Activated effector memory CD4-positive, alpha-beta T cell treated with Interleukin-2 at 50 U/mL for 16 hours (primary cell): ENCODE measurements at regions not wholly inside any gene's neighbourhood (a gene's known extent, or its start where the extent isn't known, plus 50 kb on each side); places are given as distances from the start of the nearest gene placed in this dataset.

ENCODE experiments used
- DNase-seq: peaks from one replicate; pipeline ENCODE4 v3.0.0-alpha.2; 2020

DNA sequence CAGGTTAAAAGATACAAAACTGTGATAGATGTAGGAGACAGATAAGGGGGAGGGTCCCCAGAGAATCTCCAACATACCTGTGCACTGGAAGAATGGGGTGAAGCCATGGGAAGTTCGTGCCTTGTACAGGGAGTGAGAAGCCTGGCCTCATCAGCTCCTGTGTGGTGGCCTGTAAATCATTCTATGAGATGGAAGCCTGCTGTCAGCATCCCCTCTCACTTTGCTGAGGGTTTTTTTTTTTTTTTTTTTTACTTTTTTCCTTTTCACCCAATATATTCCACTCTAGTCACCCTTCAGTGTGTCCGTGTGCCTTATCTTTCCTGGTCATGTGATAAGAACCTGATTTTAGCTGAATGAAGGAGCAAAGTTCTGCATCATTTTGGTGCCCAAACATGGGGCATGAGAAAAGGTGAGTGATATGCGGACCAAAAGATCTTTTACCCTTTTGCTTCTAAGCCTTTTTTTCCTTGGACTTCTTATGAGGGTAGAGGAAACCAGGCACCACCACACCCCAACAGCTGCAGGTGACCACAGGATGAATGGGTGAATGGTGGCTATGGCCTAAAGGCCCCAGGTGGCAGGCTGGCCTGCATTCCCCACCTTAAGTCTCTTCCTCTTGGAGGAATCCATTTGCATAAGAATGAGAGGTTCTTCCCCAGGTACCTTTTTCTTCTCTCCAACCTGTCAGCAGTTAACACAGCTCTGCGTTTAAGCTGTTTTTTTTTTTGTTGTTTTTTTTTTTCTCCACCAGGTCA is 1345.0 kb downstream of the NSUN3 start:
- DNase-seq, result no peak

DNA sequence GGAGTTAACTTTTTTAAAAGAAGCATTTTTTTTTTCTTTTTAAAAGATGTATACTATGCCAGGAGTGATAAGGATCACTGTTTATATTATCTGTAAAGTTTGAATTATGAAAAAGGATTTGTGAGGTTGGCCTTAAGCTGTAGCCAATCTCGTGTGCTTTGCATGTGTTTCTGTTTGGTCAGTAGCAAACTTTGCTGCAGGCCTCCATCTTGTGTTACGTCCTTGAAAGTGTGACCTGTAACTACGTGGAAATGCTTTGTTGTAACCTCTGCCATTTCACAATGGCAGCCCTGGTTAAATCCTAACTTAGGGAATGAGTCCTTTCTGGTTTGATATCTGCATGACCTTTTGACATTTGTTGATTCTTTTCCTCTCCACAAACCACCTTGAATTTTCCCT is 1345.6 kb downstream of the NSUN3 start:
- no peak for DNase-seq

DNA sequence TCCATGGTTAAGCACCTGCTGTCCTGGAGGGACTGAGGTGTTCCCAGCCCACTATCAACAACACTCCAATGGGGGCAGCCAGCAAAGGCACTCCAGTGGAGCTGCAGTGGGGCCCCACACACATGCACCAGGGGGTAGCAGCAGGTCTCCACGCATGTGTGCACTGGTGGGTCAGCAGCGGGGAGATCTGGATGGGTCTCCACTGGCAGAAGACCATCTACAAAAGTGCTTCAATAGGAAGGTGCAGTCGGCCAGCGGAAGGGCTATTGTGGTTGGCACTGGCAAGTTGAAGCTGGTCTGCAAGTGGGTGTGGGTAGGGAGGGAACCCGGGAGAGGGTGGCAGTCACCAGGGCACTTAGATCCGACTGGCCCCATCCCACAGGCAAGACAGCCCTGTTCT is 1355.4 kb downstream of the NSUN3 start:
- no peak for DNase-seq

DNA sequence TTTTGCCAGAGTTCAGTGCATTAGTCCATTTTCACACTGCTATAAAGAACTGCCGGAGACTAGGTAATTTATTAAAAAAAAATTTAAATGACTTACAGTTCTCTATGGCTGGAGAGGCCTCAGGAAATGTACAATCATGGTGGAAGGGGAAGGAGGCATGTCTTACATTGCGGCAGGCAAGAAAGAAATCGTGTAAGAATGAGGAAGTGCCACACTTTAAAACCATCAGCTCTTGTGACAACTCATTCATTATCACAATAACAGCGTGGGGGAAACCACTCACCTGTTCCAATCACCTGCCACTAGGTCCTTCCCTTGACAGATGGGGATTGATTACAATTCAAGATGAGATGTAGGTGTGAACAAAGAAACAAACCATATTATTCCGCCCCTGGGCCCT is 1361.4 kb downstream of the NSUN3 start:
- no peak for DNase-seq

DNA sequence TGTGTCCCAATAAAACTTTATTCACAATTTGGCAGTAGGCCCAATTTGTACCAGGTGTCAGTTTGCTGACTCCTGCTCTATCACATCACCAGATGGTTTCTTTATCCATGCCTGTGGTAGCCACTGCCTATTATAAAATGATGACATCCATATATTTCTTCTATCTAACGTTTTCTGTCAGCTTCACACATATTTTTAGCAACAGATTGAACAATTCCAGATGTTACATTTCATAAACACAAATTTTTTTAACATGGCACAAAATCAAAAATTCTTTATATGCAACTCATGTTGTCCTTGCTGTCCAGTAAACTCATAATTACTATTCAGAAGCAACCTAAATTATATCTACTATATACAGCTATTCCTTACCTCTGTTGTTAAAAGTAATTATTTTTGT is 1371.6 kb downstream of the NSUN3 start:
- no peak for DNase-seq

DNA sequence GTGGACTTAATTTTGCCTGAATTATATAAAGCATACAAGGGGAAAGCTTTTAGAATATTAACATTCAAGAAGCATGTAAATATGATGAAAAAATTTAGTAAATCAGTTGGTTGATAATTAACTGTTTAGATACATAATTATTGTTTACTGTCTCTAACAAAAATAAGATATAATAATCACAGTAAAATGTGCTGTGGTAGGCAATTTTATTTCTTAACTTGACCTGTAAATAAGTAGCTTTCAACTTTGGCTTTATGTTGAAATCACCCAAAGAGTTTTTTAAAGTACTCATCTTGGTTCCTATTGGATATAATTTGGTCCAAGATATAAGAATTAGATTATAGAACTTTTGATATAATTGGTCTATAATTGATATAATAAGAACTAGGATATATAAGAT is 1374.5 kb downstream of the NSUN3 start:
- no peak for DNase-seq

DNA sequence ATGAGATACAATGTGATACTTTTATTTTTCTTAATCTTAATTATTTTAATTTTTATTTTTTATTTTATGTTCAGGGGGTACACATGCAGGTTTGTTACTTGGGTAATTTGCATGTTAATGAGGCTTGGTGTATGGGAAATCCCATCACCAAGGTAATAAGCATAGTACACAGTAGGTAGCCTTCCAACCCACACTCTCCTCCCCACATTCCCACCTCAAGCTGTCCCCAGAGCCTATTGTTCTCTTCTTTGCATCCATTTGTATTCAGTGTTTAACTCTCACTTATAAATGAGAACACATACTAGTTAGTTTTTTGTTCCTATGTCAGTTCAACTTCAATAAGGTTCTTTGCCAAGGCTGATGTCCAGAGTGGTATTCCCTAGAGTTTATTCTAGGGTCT is 1375.4 kb downstream of the NSUN3 start:
- no peak for DNase-seq

DNA sequence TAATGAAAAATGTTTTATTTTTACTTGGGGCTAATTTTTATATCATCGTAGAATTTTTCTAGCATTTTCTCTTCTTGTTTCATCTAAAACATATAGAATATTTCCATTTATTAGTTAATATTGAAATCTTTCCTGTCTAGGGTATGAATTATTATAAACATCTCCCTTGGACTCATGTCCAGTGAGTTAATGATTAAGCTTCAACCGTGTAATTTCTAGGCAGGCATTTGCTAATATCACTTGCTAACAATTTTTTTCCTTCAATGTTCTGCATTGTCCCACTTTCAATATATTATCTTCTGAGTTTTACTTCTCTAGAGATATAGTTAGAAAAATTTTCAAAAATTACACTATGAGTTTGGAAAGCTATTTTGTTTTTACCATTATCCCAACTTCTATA is 1371.6 kb upstream of the EPHA6 start:
- DNase-seq, result no peak

DNA sequence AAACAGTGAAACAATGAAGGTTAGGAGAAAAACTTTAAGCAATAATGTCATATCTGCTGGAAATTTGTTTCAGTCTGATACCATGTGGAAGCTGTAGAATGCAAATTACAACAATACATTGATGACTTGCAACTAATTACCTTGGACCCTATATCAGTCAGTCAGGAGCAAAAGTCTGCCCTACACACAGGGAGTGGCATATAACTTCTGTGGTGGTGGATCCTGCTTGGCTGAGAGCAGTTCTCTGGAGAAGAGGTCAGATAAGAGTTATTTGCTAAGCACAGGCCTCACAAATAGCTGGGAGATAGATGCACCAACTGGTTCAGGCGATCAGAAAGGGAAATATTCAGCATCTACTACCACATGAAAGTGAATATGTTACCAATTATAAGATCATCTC is 1364.6 kb upstream of the EPHA6 start:
- no peak for DNase-seq

DNA sequence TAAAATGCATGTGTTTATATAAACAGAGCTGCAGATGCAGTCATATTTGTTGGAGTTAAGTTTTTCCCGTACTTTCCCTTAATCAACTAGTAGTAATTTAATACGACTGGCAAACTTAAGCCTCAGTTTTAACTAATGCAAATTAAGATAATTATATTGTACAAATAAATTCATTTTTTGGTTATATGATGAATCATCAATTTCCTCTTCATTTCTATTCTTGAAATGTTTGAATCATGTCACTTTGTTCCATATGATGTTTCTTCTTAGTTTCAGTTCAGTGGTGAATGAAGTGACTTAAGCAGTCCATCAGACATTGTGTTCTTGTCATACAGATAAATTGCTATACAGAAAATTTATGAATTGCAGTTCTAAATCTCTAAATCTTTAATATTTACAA is 1361.2 kb upstream of the EPHA6 start:
- no peak for DNase-seq

DNA sequence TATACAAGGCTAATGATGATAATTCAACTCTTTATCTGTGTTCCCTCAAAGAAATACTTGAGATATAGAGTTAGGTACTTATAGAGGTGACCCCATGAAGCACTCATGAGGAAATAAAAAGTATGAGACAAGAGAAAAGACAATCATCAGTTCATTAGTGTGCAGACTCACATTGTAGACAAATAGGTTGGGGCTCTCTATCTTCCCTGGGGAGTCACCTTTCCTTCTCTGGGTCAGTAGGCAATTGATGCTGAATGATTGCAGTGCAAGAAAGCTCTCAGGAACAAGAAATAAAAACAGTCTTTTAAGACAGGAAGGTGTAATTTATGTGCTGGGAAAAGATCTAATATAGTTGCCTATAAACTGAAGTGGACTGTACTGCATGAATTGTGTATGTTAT is 1357.6 kb upstream of the EPHA6 start:
- no peak for DNase-seq

DNA sequence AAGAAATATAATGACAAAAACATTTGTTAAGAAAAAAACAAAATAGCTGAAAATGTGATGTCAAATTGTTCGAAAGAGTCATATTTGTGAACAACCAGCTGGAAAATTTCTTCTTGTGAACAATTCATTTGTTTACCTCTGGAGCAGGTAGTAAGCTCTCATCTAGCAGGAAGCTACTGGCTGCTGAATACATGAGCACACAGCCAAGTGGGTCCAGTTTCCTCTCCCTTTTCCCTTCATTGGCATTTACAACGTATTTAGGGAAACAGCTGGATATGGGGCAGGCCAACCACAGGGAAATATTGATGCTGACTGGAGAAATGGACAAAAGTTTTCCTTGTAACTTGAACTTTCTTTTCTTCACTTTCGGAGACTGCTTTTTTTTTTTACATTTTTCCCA is 1354.7 kb upstream of the EPHA6 start:
- DNase-seq, result no peak

DNA sequence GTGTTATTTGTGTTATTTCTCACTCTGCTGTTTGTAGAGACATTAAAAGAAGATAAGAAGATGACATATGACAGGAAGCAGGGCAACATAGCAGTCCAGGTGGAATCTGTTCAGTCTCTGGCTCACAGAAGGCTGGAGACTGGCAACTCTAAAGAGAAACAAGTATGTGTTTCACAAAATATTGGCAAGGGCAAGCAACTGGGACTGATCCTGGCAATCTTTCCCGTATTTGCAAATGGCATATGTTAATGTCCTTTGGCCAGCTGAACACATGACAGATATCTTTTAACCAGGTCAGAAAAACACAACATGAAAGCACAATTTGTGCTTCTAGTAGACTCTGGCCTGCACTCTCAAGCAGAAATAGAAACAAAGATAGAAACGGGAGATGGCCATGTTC is 1354.1 kb upstream of the EPHA6 start:
- no peak for DNase-seq

DNA sequence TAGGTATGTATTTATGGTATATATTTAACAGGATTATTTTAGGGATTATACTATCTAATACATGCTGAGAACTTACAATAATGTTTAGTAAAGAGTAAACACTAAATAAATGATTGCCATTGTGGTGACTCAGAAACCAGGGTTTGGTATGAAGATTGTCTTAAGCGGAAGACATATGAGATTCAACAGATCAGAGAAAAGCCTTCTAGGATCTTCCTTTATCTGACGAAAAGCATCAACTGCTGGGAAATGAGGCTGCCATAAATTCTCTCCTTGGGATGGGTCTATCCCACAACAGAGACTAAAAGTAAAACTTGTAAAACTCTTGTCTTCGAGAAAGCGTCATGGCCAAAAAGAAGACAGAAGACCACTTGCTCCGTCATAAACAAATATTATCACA is 1352.2 kb upstream of the EPHA6 start:
- no peak for DNase-seq

DNA sequence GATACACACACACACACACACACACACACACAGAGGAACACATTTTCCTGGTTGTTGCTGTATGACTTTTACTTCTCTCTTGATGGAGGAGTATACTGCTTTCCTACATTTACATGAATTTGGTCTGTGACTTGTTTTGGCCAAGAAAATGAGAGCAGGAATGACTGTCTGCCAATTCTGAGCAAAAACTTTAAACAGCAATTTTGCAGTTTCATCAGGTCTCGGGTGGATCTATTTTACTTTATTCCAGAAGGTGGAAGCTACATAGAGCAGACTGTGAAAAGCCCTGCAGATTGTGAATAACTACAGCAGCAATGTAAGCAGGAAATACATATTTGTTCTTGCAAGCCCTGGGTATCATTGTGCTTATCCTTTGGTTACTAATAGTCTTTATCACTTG is 1350.0 kb upstream of the EPHA6 start:
- no peak for DNase-seq

DNA sequence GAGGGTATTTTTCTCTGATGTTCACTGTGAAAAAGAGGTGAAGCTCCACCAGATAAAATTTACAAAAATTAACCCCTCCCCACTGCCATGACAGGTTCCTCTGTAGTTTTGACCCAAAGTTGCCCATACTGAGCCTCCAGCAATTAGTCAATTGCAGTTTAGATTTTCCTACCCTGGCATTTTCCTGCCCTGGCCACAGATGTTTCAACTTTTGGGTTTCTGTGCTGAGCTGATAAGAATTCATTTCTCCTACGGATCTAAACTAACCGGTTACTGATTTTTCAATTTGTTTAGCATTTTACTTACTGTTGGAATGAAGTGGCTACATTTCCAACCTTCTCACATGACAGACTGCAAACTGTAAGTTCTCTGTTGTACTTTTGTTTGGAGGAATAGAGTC is 1346.1 kb upstream of the EPHA6 start:
- no peak for DNase-seq

DNA sequence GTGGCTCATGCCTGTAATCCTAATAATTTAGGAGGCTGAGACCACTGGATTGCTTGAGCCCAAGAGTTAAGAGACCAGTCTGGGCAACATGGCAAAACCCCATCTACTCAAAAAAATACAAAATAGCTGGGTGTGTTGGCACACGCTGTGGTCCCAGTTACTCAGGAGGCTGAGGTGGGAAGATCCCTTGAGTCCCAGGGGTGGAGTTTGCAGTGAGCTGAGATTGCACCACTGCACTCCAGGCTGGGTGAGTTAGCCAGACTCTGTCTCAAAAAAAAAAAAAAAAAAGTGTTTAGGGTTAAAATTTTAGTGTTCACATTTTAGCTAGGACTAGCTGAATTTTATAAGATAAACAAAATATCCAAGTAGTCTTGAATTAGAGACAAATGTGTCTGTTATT is 1340.1 kb upstream of the EPHA6 start:
- no peak for DNase-seq

DNA sequence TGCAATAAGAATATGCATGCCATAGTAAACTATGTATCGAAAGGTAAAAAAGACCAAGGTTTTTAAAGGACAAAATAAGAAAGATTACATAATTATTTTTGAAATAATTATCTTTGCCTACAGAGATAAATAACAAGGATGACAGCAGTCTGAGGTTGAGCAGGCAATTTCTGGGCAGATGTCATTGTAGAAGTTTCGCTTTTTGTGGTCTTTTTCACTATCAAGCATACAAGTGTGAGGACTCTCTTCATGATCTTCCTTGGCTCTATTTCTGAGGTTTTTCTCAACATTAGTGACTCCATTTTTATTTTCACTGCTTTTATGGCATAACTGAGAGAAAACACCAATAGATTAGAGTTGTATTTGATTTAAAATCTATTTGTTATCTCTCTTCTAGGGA is 1337.9 kb upstream of the EPHA6 start:
- DNase-seq, result no peak

DNA sequence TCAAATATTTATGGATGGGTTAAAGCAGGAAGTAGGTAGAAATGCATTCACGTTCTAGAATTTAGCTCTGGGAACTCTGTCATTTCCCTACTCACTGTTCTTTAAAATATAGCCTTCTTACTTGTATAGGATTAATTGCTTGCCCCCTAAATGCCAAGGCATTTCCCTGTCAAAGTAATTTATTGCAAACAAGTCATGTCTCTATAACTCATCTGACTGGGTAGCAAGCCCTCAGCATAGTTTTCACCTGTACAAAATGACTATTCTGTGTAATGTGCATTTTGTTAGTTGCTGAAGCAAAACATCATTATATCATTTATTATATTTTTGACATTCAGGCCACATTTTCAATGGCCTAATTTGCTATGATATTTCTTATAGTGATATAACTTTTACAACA is 1308.2 kb upstream of the EPHA6 start:
- DNase-seq, result no peak

DNA sequence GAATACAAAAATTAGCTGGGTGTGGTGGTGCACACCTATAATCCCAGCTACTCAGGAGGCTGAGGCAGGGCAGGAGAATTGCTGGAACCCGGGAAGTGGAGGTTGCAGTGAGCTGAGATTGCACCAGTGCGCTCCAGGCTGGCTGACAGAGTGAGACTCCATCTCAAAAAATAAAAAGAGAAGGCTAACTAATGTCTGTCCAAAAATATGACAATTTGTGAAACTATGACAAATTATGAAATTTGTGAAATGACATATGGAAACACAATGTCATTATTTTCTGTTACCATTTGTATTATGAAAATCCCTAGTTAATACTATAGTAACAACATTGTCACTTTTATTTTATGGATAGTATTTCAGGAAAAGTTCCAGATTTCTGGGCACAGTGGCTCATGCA is 1306.3 kb upstream of the EPHA6 start:
- no peak for DNase-seq

DNA sequence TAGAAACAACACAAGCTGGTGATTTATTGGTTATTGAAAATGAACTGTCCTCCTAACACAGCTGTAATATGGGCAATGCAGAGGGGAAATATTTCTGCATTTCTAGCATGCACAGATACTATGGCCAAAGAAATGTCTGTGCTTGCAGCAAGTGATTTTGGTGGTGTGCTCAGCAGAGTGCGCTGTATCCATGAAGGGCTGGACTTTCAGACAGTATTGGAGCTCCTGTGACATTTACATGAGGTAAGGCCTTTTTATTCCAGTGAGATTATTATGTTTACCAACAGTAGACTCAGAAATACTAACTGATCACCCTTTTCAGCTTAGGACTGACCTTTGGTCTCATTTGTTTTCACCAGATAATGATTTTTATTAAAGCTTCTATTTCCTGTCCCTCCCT is 1302.6 kb upstream of the EPHA6 start:
- DNase-seq, result no peak

DNA sequence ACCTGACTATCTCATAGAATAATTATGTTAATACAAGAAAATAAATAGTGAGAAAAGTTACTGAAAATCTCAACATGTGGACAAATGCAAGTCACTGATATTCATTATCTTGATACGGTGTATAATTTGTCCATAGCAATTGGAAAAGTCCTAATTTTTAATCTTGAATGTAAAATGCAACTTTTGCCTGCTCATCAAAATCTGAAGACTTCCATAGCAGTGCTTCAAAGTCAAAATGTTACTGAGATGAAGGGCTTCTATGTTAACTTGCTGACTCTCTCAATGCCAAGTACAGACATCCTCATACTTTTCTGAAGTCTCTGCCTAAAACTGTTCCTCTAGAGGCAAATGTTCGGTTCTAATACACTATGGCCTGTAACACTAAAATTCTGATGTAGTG is 1300.1 kb upstream of the EPHA6 start:
- DNase-seq, result no peak

DNA sequence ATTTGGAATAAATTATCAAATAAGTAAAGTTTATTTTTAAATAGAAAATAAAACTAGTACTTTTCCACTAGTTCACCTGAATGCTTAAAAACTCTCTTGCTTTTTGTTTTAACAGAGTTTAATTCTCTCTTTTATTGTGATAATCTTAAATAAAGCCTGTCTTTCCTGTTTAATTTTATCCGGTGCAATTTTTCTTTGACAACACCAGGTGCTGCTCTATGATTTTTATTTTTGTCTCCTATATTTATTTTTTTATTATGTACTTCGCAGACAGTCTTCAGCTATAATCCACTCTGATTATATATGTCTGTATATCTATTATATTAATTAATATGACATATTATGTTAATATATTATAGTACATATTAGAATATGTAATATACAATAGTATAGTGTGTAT is 1293.0 kb upstream of the EPHA6 start:
- DNase-seq, result no peak

DNA sequence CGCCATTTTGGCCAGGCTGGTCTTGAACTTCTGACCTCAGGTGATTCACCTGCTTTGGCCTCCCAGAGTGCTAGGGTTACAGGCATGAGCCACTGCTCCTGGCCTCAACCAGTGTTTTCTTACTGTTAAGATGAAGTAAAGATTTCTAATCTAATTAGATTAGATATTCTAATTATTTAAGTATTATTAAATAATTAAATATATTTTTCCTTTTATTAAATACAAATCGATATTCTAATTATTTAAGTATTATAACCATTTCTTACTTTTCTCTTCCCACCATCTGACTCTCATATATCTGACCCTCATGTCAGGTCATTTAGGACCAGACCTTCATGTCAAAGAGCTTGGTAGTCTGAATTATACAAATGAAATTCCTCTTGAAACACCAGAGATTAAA is 1291.9 kb upstream of the EPHA6 start:
- no peak for DNase-seq

DNA sequence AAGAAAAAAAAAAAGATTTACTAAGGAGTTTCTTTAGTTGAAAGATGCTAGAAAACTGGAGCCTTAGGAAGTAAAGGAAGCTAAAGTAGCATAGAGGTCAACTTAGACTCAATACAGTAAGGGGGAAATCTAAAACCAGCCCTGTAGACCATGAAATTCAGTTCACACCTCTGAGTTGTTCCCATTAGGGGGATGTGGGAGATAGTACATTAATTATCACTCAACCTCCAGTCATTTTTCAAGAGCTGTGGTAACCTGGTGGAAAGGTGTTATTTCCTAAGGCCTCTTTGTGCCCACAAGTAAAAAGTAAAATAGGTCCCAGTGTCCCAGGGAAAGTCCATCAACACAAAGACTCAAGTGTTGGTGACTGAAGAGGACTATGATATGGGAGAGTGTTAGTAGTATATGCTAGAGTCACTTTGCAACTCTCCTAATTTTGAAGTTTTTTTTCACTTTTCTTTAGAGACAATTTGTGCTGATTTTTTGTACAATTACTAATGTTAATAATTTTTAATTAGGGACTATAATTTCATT is 1274.4 kb upstream of the EPHA6 start:
- DNase-seq, result no peak

DNA sequence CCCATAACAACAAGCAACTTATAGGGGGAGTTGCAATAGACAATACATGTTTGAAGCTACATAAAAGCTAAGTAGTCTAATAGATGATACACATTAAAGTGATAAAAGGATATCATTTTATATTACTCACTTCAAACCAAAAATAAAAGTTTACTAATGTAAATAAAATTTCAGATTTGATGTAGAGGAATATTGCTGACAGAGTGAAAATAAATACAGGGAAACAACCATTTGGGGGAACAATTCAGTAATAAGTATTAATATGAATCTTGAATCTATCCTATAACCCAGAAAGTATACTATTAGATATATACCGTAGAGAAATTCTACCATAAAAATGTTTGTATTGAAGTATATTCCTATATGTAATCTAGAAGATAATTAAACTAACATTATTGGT is 1248.9 kb upstream of the EPHA6 start:
- DNase-seq, result no peak
